Stimulated activated CD4-positive, alpha-beta T cell treated with anti-CD3 and anti-CD28 coated beads, Interleukin-2, amount 100 ng/mL, for 48 hours (primary cell): ENCODE measurements at regions not wholly inside any gene's neighbourhood (a gene's known extent, or its start where the extent isn't known, plus 50 kb on each side); places are given as distances from the start of the nearest gene placed in this dataset.
A peak's percentile ranks its signal among the peaks of the same experiment; 100 is the strongest.

Experiments used
- DNase-seq, 2 donors: peaks; one replicate each; pipeline ENCODE4 v3.0.0-alpha.2; 2020

- DNase-seq: no peak
Measured at GRCh38 chr20:39155971-39156370, 193.8 kb downstream of the DHX35 start.

- no peak for DNase-seq
Measured at GRCh38 chr20:39152742-39153141, 190.6 kb downstream of the DHX35 start.

GRCh38 chr20:39152126-39152525 is 190.0 kb downstream of the DHX35 start:
- no peak for DNase-seq

GRCh38 chr20:39150501-39150900 is 188.4 kb downstream of the DHX35 start:
- DNase-seq: no peak

DNA sequence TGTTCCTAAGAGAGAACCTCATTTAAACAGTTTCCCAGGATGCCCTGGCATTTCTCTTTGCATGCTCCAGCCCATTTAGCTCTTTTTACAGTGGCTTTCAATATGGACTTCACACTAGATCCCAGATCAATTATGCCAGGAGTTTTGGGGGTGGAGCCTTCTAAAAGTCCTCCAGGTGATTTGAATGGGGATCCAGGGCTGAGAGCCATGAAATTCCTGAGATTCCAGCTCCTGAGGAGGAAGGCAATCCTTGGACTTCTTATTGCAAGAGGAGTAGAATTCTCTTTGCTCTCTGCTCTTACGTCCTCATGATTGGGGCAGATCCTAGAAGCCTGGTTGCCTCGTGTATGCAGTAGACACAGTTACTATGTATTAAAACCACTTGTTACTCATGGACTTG is 184.2 kb downstream of the DHX35 start:
- DNase-seq: no peak

GRCh38 chr20:39145921-39146320 is 183.8 kb downstream of the DHX35 start:
- DNase-seq: no peak

DNA sequence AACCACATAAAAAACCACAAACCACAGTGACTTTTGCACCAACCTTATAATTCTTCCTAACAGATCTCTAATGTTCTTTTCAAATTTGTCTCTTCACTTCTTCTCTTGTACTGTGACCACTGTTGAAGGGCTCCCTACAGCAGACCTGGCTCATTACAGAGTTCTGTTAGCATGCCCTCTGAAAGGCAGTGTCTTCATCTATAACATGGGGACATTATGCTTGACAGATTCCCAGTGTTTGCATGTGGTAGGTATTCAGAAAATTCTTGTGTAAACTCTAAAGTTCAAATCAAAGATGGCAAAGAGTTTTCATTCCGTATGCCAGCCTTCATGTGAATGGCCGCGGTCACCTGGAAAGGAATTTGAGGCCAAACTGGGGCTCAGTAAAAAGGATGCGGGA is 182.6 kb downstream of the DHX35 start:
- no peak for DNase-seq

- no peak for DNase-seq
Measured at GRCh38 chr20:39142407-39143096, 180.4 kb downstream of the DHX35 start.

DNA sequence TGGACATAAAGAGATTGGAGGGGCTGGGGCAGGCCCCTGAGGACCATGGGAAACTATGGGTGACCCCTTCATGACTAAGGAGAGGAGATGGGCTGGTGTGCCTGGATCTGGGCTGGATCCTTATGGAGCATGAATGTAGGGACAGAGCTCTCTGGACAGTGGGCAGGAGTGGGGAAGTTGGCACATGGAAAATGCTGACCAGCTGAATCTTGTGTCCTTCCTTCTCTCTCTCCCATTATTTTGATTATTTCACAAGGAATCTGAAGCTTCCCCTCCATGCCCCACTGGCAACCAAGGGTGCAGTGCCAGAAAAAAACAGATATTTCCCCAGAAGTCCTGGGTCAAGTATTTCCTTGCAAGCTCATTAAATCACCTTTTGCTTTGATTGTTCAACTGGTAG is 175.2 kb downstream of the DHX35 start:
- no peak for DNase-seq

DNA sequence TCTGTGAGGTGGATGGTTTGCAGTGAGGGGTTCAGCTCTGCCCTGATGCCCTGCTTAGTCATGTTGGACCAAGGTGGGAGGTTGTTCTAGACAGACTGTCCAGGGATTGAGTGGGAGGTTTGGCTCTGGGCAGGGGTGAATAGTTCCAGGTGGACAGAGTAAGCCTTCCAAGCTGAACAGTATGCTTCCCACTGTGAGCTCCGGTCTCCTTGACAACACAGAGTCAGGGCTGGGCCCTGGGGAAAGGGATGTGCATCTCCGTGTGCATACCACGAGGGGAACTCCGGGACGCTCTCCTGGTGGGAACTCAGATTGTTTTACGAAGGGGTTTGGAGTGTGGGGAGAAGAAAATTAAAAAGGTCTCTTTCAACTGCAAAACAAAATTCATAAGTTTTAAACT is 174.7 kb downstream of the DHX35 start:
- no peak for DNase-seq

DNA sequence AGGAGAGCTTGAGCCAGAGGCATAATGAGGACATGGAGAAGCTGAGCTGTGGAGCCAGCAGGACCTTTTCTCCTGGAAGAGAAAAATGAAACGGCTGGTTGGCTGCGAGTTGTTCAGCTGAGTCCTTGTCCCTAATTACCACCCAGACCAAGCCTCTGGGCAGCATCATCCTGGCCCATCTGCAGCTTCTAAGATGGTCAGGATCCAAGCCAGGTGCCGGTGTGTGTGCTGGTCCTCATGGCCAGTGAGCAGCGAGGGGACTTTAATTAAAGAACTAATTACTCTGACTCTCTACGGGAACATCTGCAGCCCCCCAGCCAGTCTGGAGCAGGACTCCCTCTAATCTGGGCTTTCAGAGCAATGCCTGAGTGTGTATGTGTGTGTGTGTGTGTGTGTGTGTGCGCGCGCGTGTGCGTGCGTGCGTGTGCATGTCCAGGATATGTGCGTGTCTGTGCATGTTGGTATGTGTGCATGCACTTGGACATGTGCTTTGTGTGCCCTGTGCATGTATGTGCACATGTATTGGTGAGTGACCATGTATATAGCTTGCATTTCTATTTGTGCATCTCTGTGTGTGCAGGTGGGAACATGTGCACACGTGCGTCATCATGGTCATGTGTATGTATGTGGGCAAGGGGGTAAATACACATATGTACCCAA is 173.9 kb downstream of the DHX35 start:
- no peak for DNase-seq

DNA sequence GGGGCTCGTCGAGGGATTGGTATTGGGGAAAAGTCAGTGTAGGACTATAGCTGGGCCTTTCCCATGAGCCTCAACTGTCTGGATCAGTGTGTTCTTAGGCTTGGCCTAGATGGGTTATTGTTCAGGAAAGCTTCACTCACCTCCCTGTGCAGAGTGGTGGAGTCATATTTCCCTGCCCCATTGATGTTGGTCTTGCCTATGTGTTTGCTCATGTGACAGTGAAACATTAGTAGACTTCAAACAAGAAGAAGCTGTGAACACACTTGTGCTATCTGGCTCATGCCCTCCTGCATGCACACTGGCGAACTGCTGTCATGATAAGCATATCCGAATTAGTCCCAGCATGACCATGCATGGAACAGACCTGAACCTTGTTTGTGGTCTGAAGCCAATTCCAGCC is 171.1 kb downstream of the DHX35 start:
- no peak for DNase-seq

DNA sequence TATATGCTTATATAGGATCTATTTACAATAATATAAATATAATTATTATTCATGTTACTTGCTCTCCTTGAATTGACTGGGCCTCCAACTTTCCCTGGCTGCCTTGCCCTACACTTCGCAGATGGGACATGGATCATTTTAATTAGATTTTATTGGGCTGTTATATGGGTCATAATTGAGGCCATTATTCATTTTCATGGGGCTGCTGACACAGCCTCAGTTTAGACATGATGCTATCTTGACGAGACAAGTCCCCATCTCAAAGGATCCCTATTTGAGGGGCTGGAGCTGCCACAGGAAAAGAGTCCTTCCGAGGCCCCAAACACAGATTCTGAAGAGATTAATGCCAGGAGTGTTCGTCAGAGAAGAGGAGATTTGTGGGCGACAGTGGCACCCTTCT is 170.4 kb downstream of the DHX35 start:
- DNase-seq: no peak

- DNase-seq: no peak
Measured at GRCh38 chr20:39132093-39132492, 169.9 kb downstream of the DHX35 start.

GRCh38 chr20:39130627-39131026 is 168.5 kb downstream of the DHX35 start:
- no peak for DNase-seq

DNA sequence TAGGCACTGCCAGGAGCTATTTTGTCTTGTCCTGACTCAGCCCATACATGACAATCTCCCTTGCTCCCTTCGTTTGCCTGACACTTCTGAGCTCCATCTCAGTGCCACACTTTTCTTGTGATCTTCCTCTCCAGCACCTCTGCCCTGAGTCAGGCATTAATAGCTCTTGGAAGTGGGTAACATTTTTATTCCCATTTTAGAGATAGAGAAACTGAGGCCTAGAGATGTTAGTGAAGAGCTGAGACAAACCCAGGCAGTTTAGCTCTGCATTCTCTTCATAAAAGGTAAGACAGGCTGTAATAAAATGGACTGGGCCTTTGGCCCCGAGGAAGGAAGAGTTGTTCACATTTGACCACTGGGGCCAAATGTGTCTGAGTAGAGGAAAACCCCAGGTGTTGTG is 167.4 kb downstream of the DHX35 start:
- DNase-seq: no peak

GRCh38 chr20:39124064-39124463 is 161.9 kb downstream of the DHX35 start:
- DNase-seq: no peak

GRCh38 chr20:39123185-39123557 is 161.0 kb downstream of the DHX35 start:
- no peak for DNase-seq

GRCh38 chr20:39117491-39117890 is 155.3 kb downstream of the DHX35 start:
- no peak for DNase-seq

GRCh38 chr20:39116020-39116419 is 153.9 kb downstream of the DHX35 start:
- no peak for DNase-seq

- peak in 1 of 2 donors; percentile 6 for DNase-seq
Measured at GRCh38 chr20:39112178-39112743, 150.1 kb downstream of the DHX35 start.

DNA sequence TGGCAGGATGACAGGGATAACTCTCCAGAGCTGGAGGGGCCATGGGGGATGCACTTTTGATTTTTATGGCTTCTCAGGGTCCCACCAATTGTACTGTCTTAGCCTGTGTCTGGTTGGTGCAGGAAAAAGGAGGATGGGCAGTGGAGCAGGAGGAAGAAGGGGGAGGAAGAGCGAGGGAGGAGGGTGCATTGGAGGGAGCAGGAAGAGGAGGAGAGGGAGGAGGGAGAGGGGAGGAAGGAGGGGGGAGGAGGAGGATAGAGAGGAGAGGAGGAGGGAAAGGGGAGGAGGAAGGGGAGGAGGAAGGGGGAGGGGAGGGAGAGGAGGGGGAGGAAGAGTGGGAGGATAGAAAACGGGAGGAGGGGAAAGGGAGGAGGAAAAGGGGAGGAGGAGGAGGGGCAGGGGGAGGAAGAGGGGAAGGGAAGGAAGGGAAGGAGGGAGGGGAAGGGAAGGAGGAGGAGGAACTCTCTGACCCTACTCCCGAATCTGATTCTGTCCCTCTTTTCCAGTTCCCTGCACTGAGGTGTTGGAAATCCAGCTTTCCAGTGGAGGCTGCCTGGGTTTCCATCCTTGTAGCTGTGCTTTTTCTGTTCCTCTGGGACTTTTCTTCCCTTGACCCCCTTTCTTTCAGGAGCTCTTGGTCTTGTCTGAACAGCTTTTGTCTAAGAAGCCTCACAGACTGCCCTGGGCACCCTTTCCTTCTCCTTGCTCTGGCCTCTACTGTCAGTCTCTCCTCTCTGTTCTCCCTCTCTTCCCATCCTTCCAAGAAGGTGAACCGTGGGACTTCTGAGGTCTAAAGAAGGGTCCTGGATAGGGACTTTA is 149.4 kb downstream of the DHX35 start:
- no peak for DNase-seq

GRCh38 chr20:39110819-39111136 is 148.6 kb downstream of the DHX35 start:
- no peak for DNase-seq
